Stimulated activated naive CD8-positive, alpha-beta T cell treated with anti-CD3 and anti-CD28 coated beads, Interleukin-15, Interleukin-2, amounts not matched to agents 100 U/mL and 50 U/mL, for 24 hours (primary cell): ENCODE measurements at regions not wholly inside any gene's neighbourhood (a gene's known extent, or its start where the extent isn't known, plus 50 kb on each side); places are given as distances from the start of the nearest gene placed in this dataset.

ENCODE experiments used
- ATAC-seq: fragments of 150-1000 bp; cut with Tn5 transposase; one replicate; pipeline ENCODE4 v1.10.0; 2021
- DNase-seq: peaks from one replicate; pipeline ENCODE4 v3.0.0; 2021

DNA sequence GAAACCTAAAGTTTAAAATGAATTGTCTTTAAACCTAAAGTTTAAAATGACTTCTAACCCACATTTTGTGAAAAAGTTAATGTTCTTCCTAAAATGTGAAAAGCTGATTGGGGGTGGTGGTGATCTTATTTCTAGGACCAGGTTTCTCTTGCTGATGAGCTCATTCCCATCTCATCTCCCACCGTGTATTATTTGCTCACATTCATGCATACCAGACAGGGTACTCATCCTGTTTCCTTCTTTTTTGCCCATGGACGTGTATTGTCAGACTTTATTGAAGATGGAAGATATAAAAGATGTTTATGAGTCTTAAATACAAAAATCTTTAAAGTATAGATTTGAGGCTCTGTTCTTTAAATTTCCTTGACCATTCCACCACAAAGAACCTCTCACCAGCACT, 70.1 kb upstream of the MPHOSPH6 start:
- no peak for DNase-seq
- ATAC-seq = no peak

DNA sequence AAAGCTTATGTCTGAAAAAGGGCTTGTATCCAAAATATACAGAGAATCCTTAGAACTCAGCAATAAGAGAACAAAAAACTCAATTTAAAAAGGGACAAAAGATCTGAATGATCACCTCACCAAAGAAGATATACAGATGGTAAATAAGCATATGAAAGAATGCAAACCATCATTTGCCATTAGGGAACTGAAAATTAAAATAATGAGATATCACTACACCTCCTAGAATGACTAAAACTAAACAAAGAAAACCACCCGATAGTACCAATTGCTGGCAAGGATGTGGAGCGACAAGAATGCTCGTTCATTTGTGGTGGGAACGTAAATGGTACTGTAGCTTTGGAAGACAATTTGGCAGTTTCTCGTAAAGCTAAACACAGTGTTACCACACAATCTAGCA, 66.9 kb upstream of the MPHOSPH6 start:
- no peak for ATAC-seq
- DNase-seq = no peak

DNA sequence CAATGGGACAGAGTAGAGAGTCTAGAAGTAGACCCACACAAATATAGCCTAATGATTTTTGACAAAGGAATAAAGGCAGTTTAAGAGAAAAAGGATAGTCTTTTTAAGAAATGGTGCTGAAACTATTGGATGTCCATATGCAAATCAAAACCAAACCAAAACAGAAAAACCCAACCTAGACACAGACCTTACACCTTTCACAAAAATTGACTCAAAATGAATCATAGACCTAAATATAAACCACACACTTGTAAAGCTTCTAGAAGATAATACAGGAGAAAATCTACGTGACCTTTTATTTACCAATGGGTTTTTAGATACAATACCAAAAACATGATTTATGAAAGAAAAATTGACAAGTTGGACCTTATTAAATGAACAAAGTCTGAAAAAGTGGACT, 66.4 kb upstream of the MPHOSPH6 start:
- DNase-seq (no peak), ATAC-seq (no peak)

DNA sequence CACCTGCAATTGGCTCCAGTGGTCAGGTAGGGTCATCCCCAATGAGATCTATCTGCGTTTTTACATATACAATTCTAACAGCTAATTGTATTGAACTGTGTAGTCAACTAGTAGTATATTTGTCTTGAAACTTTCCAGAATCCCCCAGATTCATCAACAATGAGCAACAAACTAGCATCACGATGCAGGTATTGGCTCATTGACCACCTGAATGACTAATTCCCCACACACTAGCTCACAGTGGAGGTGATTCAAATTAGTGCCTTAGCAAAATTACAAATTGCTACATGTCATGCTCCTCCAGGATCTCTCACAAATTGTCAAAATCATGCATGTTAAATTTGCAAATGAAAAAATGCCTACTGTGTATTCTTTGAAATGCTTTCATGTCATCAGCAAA, 62.8 kb upstream of the MPHOSPH6 start:
- ATAC-seq (no peak), DNase-seq (no peak)

DNA sequence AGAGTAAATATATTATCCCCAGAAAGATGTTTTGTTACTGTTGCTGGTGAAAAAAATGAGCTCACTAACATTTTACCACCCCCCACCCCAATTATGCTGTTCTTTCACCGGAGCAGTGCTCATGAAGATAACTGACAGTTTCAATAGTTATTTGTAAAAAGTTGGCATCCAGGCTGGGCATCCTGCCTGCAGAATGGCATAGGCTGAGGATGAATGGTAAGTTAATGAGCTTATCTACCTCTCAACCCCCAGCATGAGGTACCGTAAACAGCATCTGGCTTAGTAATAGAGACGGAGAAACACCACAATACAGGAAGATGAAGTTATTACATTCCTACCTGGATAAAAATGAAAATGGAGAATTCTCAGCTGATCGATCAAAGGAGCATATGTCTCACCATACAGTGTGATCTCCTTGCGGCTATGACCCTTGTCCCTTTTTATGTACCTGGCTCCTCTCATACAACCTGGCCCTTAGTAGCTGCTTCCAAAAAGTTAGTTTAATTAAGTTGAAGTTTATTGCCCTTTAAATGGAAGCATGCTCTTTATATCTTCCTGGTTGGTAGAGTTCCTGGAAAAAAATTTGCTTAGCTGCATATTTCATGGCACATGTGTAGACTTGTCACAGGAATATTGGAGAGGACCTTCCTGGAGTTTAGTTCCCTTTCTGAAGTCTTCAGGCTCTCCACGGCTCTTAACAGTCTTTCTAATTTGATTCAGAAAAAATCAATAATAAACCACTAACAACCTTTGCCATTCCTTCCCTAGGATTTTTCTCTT, 61.2 kb upstream of the MPHOSPH6 start:
- DNase-seq (no peak), ATAC-seq (no peak)

DNA sequence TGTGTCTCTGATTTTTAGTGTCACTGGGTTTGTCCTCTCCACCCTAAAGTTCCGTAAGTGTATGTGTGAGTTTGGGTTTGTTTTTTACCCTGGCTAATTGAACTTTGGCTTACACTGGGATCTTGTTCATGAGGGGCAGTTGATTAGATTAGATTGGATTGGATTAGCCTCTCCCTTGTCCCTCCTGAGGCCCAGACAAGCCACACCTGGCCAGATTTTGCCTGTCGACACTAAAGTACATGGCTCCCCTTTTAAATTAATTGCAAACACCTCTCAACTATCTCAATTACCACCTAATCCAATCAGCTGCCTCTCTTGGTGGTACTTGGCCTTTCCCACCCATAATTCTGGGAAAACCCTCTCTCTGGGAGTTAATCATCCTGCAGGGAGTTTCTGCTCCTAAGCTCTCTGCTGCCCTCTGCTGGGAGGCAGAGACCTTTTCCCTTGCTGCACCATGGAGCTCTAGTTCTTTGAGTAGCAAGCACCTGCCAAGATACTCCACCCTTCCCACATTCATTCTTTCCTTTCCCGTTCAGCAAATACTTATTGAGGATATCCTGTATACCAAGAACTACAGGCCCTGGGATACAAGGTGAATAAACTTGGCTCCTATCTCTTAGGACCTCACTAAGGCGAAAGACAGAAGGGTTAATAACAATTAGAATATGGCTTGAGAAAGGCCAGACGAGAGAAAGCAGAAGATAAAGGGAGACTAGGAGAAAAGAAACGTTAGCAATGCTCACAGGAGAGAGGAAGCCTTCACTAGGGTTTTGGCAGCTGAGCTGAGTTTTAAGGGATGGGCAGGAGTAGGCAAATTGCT, 60.0 kb upstream of the MPHOSPH6 start:
- DNase-seq (peak; percentile 80), ATAC-seq (peak; percentile 46)

DNA sequence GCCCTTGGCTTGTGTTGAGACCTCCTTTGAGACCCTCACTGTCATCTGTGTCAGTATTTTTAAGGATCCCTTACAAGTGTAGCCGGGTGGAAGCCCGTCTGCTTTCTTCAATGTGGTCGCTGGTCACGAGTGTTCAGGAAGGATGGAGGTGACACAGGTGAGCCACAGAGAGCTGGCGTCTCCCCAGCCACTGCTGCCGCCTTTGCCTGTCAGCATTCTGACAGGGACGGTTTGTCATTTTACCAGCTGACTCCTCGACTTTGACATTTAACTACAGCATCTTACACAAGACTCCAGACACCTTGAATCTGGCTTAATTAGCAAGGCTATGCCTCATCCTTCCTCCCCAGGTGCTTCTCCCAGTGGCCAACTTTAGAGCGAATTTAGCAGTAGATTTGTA, 56.3 kb upstream of the MPHOSPH6 start:
- DNase-seq (no peak), ATAC-seq (no peak)

DNA sequence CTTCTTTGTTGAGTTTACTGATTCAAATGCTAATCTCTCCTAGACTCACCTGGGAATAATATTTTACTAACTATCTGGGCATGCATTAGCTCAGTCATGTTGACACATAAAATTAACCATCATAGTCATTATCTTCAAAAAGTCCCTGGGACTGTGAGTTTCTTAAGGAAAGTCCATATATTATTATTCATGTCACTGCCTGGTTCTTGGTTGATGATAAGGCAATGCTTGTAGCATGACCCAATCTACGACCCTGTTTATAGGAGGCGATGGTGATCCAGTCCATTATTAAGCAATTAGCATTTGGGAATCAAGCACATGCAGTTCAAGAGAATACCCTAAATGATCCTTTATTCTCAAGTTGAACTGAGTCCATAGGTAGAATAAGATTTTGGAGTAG, 54.8 kb upstream of the MPHOSPH6 start:
- no peak for ATAC-seq

DNA sequence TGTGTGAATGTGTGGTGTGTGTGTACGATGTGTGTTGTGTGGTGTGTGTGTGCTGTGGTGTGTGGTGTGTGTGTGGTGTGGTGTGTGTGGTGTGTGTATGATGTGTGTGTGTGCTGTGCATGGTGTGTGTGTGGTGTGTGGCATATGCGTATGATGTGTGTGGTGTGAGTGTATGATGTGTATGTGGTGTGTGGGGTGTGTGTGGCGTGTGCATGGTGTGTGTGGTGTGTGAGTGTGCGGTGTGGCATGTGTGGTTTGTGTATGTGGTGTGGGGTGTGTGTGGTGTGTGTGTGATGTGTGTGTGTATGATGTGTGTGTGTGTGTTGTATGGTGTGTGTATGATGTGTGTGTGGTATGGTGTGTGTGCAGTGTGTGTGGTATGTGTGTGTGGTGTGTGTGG, 50.5 kb upstream of the MPHOSPH6 start:
- no peak for DNase-seq
- ATAC-seq = no peak

More for the DNA sequence above, 54.8 kb upstream of the MPHOSPH6 start:
- no peak for DNase-seq
